Esophagus mucosa (tissue), 1 donor: ENCODE measurements at regions not wholly inside any gene's neighbourhood (a gene's known extent, or its start where the extent isn't known, plus 50 kb on each side); places are given as distances from the start of the nearest gene placed in this dataset.
A peak's percentile ranks its signal among the peaks of the same experiment; 100 is the strongest.
"Not testable (repeated sequence)": the region's sequence is repeated elsewhere in the genome, so short reads cannot be mapped to it uniquely, and the experiment has no call there.

Experiments used
- ATAC-seq: fragments of 200-7000 bp; cut with Tn5 transposase; one replicate; pipeline ENCODE4 v1.9.1; 2020
- donor health status: DM: yes; HTN: yes; CAD: no.

GRCh38 chr12:65740873-65741600 is 83.2 kb upstream of the HMGA2 start:
- ATAC-seq = peak; percentile 94

GRCh38 chr12:65741656-65742017 is 82.6 kb upstream of the HMGA2 start:
- ATAC-seq = peak; percentile 45

- ATAC-seq = peak; percentile 35
These were observed 82.0 kb upstream of the HMGA2 start for GRCh38 chr12:65742018-65743010.

GRCh38 chr12:65744236-65744840 is 79.9 kb upstream of the HMGA2 start:
- not testable (repeated sequence) for ATAC-seq

- ATAC-seq = no peak
These were observed 76.9 kb upstream of the HMGA2 start for GRCh38 chr12:65747338-65747737.

GRCh38 chr12:65748332-65748731 is 76.0 kb upstream of the HMGA2 start:
- ATAC-seq = no peak

GRCh38 chr12:65754290-65754689 is 70.0 kb upstream of the HMGA2 start:
- no peak for ATAC-seq

DNA sequence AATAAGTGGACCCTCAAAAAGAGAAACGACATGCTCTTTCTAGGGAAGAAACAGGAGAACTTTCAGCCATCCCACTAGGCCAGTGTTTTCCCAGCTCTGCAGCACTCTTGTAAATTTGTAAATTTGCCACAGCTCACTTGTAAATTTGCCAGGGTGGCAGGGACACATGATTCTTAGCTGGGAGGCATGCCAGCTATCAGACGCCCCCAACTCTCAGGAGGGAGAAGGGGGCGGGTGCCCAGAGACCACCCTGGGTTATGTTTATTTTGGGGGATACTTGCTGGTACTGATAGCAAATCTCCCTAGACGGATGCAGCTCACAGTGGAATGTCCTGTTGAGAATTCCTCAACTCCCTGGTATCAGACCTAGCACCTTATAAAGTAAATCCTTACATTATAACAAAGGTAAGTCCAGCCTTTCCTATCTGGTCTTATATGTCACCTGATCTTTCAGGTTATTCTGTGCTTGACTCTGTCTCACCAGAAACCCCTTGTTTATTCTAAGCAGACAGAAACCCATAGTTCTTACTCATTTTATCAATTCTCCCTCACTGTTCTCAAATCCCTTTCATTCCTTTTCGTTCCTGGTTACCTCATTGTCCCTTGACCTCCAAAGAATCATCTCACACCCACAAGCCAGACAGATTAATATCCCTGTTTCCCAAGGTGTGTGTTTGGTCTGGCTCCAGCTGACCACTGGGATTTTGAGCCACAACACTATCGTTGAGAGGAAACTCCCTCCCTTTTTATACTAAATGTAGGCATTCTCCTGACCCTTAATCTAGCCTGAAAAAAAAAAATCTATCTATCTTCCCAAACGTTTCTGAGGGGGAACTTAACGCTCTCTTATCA is 69.3 kb upstream of the HMGA2 start:
- ATAC-seq = no peak

DNA sequence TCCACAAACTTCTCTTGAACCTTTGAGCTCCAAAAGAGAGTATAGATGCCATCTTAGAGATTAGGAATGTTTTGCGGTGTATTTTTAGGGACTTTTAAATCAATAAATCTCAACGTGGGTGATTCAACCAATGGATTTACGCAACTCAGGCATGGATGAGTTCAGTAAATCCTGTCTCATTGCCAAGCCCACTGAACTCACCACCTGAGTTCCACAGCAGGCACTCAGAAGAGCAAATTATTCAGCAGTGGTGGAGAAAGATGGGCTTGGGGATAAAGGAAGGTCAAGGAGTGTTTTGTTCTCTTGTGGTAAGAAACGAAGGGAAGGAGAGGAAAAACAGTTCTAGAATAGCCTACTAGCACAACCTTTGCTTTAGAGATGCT is 68.7 kb upstream of the HMGA2 start:
- ATAC-seq = no peak

DNA sequence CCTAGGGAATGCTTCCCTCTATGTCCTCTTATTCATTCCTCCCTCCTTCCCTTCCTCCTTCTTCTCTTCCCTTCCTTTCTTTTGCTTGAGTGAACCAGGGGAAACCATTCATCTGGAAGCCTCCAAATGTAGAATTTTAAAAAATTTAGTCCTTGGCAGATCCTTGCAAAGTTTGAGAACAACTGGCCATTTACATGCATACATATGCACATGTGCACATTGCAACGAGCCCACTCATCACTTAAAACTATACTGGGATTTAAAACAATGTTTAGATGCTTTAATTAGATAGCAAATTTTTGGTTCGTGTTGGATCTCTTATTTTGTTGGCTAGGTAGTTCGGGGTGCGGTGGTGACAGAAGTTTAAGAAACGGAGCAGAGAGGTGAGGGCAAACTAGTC is 68.0 kb upstream of the HMGA2 start:
- ATAC-seq = no peak

- ATAC-seq = no peak
These were observed 67.2 kb upstream of the HMGA2 start for GRCh38 chr12:65756956-65757511.

DNA sequence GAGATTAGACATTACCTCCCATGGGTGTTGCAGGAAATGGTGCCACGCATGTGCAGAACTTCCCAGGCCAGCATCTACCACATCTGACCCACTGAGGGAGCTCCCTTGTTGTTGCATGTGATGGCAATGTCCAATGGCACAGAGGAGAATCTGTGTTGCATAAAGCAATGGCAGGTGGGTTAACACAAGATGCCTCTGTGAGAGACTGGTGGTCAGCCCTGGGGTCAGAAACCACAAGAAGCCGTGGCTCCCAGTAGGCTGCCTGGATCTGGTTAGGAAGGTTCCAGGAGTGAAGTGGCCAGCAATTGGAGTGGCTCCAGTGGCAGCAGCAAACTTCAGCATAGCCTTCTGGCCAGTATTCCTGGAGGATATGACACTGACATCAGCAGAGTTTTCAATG is 65.9 kb upstream of the HMGA2 start:
- ATAC-seq = no peak

- no peak for ATAC-seq
These were observed 64.5 kb upstream of the HMGA2 start for GRCh38 chr12:65759735-65760134.

GRCh38 chr12:65761301-65761700 is 63.0 kb upstream of the HMGA2 start:
- ATAC-seq = no peak

DNA sequence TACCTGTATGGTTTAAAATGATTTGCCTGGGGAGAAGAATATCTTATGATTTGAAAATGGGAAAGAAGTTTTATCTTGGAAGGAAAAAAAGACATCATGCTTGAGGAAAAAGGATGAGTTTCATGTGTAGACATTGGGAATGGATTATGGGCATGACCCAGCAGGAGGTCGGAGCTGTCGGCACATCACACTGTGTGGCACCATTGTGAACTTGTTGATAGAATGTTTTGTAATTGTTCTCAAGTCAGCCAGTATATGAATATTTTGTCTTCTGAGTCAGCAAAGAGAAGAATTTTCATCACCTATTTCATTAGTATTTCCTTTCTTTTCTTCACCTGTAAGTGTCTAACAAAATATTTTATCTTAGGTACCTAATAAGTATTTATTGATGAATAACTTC is 60.0 kb upstream of the HMGA2 start:
- no peak for ATAC-seq

GRCh38 chr12:65765436-65765813 is 58.9 kb upstream of the HMGA2 start:
- ATAC-seq = peak; percentile 66

DNA sequence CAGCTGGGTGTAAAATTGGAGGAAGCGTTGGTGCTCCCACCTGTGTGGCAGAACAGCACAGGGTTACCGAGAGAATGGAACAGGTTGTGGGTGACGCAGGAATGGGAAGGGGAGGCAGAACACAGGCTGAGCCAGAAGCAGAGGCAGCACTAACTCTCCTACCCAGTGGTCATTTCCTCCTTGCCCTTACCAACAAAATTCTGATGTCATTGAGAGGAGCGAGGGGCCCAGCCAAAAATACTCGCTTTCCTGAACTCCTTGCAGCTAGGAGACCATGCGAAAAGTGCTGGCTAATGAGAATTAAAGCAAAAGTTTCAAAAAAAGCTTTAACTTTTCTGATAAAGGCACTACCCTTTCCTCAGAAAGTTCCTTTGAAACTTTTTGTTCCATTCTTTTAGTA is 54.4 kb upstream of the HMGA2 start:
- ATAC-seq = no peak
